NCI-H1694 treated with DMSO at 0.1 percent for 48 hours (cell line): ENCODE measurements at regions not wholly inside any gene's neighbourhood (a gene's known extent, or its start where the extent isn't known, plus 50 kb on each side); places are given as distances from the start of the nearest gene placed in this dataset.

Source experiments
- DNase-seq: peaks from one replicate; lab custom pipeline; 2025; lab: John Stamatoyannopoulos, UW

DNA sequence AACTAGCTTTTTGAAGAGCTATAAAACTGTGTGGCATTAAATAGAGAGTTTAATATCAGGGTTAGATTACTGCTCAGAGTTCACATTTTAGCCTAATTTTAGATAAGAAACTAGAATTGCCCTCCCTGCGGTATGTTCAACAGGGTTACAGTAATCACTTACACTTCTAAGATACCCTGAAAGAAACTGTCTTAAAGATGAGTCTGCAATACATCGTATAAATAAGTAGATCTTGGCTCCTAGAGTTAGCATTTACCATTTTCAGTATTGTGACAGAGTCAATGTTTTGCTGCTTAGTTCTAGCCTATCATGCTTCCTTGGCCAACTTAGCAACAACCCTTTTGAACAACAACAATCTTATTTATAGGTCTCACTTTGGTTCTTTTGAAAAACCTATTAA is 217.8 kb upstream of the NDST4 start:
- DNase-seq, result no peak

DNA sequence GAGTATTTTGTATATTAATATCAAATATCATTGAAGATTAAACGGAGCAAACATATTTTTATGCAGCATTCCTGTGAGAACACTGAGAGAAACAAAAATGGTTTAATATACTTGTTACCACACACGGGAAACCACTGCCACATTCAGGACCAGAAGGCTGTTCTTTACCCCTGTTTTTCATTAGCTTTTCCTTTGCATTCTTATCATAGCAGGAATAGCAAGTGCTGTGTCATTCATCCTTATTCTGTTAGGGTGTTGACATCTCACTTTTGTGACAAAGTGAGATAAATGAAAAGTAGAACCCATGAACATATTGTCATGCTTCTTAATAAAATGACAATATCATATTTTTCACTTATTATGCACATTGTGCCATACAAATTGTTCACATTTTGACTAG is 212.4 kb upstream of the NDST4 start:
- no peak for DNase-seq

DNA sequence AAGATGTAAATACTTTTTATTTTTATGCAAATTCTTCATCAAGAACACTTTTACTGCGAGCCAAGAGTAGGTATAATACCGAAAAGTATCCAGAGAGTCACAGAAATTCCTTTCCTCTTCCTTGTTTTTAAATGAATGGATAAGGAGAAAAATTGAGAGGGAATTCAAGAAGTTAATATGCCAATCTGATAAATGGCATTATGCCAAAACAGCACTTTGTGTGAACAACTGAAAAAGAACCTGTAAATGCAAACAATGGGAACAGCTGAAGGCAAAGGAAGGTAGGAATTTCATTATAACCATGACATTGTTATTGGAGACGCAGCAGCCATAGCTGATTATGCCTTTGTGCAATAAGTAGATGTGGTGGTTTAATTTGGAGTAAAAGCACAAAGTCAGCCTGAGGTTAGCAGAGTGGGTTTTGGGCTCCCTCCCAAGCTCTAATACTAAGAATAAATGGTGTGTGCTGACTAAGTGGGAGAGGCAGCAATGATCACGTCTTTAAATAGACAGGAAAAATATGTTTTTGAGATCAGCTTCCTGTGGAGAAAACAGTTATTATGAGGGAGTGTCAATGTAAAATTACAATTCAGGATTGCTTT is 209.8 kb upstream of the NDST4 start:
- DNase-seq, result no peak

DNA sequence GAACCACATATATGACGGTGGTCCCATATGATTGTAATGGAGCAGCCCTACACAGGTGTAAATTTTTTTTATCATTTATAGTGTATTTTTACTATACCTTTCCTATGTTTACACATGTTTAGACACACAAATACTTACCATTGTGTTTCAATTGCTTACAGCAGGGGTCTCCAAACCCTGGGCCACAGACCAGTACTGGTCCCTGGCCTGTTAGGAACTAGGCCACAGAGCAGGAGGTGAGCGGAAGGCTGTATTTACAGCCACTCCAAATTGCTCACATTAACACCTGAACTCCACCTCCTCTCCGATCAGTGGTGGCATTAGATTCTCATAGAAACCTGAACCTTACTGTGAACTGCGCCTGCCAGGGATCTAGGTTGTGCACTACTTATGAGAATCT is 201.8 kb upstream of the NDST4 start:
- no peak for DNase-seq

DNA sequence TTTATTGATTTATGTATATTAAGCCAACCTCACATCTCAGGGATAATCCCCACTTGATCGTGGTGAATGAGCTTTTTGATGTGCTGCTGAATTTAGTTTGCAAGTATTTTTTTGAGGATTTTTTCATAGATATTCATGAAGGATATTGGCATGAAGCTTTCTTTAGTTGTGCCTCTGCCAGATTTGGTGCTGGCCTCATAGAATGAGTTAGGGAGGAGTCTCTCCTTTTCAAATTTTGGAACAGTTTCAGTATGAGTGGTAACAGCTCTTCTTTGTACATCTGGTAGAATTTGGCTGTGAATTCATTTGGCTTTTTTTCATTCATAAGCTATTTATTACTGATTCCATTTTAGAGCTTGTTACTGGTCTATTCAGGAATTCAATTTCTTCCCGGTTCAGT is 197.2 kb upstream of the NDST4 start:
- no peak for DNase-seq

DNA sequence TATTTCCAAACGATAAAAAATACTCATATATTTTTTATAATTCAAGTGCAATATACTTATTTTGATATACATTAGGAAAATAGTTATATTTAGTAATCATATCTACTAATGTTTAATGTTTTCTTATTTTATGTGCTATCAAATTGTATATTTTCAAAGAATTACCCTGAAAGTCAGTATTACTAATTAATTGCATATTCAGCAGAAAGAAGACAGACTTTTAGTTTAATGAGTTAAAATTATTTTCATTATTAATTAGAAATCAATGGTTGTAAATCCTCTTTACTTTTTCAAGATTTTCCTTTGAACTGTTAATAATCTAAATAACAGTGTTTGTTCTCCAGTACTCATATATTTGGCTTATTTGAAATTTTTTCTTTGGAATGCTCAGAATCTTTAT is 181.3 kb upstream of the NDST4 start:
- DNase-seq, result no peak

DNA sequence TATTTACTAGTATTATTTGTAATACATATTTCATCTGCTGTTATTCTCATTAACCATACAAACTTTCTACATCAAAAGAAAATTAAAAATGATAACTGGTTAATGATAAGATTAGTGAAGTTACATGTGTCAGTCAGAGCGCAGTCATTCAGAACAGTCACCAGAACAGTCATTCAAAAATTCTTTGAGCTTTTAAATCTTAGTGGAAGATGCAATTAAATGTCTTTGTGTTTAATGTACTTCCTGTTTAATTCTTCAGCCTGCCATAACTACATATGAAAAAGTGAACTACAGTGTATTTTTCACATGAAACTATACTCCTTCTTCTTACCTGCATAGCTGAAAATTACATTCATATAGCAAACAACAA is 179.7 kb upstream of the NDST4 start:
- DNase-seq, result no peak

DNA sequence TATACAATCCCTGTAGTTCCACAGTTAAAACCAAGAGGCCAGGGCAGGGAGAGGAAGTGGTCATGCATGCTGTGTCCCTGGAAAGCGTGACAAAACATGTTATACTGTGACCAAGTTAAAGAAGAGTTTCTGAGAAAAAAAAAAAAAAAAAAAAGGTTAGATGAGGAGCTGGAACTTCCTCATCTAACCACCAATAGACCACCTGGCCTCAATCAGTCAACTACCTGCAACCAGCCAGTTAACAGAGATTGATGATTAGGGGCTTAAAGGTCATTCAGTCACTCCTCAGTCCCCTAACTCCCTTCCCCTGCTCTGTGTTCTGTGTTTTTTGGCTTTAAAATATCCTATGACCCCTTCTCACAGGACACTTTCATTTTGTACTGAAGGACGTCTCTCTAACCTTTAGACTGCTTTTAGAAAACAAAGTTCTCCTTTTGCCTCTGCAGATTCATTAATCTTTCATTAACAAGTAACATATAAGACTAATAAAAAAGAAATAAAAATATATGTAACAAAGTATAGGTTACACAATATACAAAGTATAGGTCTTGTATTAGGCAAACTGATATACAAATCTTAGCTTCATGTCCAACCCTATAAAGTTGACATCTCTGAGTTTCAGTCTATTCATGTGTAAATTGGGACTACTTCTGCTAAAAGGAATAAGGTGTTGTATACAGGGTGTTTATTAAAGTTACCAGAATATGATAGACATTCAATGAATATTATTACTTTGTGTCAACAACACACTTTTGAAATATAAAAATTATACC is 179.1 kb upstream of the NDST4 start:
- DNase-seq, result no peak

DNA sequence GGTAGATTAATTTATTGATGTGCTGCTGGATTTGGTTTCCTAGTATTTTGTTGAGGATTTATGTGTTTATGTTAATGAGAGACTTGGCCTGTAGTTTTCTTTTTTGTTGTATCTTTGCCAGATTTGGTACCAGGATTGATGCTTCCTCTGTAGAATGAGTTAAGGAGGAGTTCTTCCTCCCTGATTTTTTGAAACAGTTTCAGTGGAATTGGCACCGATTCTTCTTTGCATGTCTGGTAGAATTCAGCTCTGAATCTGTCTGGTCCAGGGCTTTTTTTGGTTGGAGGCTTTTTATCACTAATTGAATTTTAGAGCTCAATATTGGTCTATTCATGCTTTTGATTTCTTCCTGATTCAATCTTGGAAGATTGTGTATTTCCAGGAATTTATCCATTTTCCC is 174.0 kb upstream of the NDST4 start:
- no peak for DNase-seq

DNA sequence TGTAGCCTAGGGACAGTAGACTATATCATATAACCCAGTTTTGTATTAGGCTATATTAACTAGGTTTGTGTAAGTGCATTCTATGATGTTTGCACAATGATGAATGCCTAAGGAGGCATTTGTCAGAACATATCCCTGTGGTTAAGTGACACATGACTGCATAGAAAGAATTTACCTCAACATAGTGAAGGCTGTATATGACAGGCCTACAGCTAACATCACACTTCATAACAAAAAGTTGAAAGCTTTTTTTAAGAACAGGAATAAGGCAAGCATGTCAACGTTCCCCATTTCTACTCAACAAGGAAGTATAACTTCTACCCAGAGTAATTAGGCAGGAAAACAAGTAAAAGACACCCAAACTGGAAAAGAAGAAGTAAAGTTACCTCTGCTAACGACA is 165.9 kb upstream of the NDST4 start:
- no peak for DNase-seq

DNA sequence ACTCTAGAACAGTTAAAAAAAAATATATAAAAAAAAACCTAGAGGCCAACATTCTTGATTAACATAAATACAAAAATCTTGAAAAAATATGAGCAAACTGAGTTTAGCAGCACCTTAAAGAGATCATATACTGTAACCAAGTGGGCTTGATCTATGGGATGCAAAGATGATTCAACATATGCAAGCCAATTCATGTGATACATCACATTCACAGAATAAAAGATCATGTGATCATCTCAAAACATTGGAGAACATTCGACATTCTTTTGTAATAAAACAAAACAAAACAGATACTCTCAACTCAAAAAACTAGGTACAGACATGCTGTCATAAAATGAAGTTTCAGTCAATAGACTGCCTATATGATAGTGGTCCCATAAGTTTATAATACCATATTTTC is 165.4 kb upstream of the NDST4 start:
- DNase-seq, result no peak

DNA sequence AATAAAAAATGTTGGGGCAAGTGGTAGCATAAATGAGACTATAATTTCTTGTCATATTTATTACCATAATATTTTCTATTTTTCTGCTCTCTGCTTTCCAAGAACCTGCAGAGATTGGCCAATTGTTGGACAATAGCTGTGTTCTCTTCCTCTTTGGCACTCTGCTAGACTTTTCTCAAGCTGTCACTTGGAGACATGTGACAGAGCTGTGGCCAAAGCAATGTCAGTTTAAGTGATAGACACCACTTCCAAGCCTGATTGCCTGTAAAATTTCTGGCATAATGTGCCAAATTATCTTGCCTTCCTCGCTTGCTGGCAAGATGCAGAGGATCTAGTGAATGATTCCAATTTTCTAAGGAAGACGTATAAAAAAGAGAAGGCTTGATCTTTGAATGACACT is 162.2 kb upstream of the NDST4 start:
- no peak for DNase-seq

DNA sequence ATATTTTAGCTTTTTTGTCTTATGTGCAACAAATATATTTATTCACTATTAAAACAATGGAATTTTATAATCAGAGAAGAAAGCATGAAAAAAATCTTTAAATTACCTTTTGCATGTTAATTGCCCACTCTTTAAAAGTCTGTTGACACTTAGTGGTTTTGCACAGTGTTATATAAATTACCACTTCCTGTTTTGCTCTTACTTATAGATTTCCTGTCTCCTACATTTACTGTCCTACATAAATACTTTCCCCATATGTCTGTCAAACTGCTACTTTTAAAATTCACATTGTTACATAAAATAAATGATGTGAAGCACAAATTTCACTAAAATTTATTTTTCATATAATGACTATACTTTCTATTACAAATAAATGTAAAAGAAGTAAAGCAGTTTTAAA is 161.1 kb upstream of the NDST4 start:
- DNase-seq, result no peak

DNA sequence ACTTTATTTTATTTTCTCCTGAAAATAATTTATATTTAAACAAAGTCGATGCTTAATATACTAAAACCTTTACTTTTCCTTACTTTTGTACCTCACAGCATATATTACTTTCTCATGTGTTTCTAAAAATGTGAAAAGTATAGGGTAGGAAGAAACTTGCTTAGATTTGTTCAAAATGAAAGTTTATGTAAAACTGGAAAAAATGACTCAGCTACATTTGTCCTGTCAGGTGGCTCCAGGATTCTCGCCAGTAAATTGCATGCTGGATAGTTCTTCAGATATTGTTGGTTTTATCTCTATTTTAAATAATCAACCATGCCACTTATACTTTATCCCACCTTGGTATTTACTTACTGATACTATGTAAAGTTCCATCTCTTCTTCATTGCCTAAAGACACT is 159.2 kb upstream of the NDST4 start:
- no peak for DNase-seq

DNA sequence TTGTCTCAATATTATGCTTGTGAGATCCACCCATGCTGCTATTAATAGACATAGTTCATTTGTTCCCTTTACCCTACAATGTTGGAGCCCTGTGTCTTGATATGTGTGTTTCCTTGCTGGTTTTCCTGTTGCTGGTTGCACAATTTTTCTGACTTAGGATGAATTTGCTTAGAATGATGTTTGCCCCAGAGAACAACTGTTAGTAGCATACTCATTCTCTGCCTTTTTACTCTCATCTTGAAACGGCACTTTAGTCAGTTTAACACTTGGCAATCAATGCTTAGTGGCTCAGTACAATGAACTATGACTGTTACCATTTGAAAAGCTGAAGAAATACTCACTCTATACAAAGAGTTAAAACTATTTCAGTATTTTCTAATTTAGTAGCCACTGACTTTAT is 158.8 kb upstream of the NDST4 start:
- DNase-seq, result no peak

DNA sequence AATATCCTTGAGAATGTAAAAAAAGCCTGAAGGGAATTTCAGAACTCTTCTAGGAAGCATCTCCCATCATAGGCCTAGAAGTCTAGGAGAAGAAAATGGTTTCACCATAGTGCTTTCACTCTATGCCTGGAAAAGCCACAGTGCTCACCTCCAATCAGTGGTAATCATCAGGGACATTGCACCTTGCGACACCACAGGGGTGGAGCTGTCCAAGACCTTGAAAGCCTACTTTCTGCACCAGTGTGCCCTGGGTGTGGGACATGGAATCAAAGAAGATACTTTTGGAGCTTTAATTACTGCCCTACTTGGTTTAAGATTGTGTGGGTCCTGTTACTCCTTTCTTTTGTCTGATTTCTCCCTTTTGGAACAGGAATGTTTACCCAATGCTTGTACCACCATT is 146.8 kb upstream of the NDST4 start:
- no peak for DNase-seq

DNA sequence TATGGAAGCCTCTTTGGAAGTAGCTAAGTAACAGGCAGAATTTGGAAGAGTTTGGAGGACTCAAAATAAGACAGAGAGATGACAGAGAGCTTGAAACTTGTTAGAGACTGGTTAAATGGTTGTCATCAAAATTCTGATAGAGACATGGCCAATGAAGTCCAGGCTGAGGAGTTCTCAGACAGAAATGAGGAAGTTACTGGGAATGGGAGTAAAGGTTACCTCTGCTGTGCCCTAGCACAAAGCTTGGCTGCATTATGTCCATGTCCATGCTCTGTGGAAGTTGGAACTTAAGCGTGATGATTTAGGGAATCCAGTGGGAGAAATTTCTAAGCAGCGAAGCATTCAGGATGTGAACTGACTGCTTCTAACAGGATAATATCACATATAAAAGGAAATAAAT is 146.2 kb upstream of the NDST4 start:
- DNase-seq, result no peak

DNA sequence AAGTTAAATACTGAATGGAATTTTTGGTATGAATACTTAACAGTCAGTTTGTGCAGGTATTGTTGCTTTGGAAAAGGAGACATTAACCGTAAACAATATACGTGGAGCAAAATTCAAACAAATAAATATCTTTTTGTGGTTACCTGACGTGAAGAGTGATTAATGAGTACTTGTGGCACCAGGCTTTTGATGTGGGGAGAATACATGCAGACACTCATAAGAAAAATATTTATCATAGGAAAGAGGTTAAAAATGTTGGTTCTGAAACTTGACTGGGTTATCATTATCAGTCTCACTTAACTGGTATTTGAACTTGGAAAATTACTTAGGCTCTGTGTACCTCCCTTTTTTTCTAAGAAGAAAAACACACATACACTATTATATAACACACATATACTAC is 136.4 kb upstream of the NDST4 start:
- no peak for DNase-seq

DNA sequence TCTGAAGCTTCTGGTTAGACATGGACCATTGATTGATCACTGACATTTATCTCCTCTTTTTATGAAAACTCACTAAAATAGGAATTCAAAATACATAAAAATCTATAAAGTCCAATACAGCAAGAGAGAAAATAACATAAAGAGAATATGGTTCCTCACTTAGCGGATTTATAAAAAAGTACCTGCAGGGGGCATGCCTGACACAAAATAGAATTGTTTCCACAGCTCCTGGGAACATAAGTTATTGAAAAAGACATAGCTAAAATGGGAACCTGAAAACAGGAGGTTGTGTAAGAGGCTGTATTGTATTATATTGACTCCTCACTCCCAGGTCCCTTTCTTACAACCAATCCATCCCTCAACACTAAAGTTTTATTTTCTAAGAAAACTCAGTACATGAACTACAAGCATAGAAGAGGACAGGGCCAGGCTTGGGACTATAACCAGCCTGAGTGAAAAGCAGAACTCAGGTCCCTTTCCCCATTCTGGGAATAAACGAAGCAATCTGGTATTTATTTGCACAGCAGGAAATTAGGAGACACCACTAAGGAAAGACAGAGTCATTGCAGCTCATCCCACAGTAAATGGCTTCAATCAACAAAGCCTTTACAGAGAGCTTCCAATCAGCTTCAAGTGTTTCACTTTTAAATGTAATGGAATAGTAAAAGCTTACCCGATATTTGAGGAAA is 121.1 kb upstream of the NDST4 start:
- peak; percentile 20 for DNase-seq

DNA sequence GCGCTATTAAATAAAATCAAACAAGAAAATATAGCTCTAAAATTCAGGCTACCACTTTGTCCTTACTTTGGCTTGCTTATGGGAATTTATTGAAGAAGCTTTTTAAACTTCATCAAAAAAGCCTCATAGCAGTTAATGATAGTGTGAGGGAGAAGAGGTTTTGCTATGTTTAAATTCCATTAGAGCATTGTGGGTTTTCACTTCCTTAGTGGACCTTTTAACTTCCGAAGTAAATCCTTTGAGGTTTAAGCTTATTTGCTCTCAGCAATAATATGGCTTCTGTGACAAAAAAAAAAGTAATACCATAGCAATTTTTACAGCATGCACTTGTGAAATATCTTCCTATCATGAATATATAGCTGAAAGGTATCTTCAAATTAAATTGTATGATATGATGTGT is 120.2 kb upstream of the NDST4 start:
- no peak for DNase-seq

DNA sequence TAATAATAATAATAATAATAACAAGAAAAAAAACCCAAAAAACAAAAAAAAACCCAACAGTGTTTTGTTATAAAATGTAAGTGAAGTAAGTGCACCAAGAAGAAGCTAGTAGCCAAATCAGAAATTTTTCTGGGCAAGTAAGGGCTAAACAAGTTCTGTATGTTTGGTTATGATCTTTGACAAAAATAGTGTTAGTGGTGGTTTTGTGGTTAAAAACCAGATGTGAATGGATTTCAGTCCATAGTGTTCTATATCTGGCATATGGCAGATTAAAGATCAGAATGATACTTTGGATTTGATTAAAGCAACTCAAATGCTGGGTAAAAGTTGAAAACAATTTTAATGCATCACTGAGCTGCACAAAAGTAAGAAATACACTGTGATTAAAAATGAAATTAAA is 116.5 kb upstream of the NDST4 start:
- no peak for DNase-seq

DNA sequence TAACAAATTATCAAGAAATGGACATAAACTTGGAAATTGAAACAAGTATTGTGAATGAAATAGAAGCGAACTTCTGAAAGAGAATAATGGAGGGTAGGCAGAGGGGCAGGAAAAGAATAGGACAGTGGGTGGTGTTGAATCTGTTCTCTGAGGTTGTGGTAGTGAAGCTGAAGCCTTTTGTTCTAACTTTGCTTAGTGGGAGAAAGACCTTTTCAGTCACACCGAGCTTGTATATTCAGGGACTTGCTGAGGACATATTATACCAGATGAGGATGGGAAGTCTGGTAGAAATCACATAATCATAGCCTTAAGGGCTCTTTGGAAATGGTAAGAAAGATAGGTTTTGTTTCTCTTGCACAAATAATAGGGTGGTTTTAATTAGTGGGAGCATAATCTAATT is 115.4 kb upstream of the NDST4 start:
- no peak for DNase-seq

DNA sequence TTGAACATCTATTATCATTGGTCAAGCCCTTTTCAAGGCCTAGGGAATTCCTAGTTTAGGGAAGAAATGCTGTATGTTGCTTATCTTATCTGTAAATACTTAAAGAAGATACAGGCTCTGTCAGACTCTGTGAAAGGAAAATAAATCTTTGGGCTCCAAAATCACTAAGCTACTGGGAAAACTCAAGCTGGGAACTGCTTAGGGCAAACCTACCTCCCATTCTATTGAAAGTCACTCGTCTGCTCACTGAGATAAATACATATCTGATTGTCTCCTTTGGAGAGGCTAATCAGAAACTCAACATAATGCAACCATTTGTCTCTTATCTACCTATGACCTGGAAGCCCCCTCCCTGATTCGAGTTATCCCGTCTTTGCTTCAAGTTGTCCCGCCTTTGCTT is 108.6 kb upstream of the NDST4 start:
- DNase-seq, result no peak

DNA sequence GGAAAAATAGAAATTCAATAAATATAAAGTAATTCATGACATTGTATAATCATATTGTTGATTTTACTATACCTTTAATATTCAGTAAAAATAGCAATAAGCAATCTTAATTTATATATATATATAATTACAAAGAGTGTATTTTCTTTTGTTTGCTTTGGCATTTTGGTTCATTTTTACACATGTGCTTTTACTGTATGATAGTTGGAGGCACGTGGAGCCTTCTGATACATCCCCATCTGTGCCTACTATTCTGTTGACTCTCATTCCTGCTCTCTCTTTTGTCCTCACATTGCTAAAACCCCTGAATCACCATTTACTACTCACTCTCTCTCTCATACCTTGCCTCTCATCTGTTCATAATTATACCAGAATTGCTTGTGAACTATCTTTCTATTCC is 106.4 kb upstream of the NDST4 start:
- no peak for DNase-seq
